SU-DHL-6 (cell line): ENCODE measurements at regions not wholly inside any gene's neighbourhood (a gene's known extent, or its start where the extent isn't known, plus 50 kb on each side); places are given as distances from the start of the nearest gene placed in this dataset.

Experiments
- H2AFZ ChIP-seq: fragments of 200-600 bp; sonication (generic); 2 replicates; pipeline ENCODE4 v1.6.1; 2014; ENCODE audit warnings: low read depth, mild to moderate bottlenecking, moderate library complexity, mixed read lengths, antibody characterized with exemption, low read length; ENCODE audit not compliant: severe bottlenecking
- H3F3A ChIP-seq: fragments of 200-600 bp; shearing (Covaris generic); 2 replicates; pipeline ENCODE4 v1.6.0; 2016; ENCODE audit warnings: antibody characterized with exemption, mild to moderate bottlenecking; ENCODE audit not compliant: insufficient read depth
- H3K27ac ChIP-seq: fragments of 200-600 bp; sonication (generic); 2 replicates; pipeline ENCODE4 v1.5.1; 2016; ENCODE audit warnings: low read depth, mild to moderate bottlenecking, low read length, moderate library complexity, mixed read lengths
- H3K27me3 ChIP-seq: fragments of 200-600 bp; sonication (generic), shearing (Covaris generic); 2 replicates; pipeline ENCODE4 v1.6.0; 2014; ENCODE audit warnings: mild to moderate bottlenecking, low read length
- H3K36me3 ChIP-seq: fragments of 200-600 bp; sonication (generic); 2 replicates; pipeline ENCODE4 v1.6.1; 2014; ENCODE audit warnings: mild to moderate bottlenecking, low read length, mixed read lengths
- H3K4me2 ChIP-seq: fragments of 300-600, 200-600 bp; shearing (Covaris generic), sonication (generic); 2 replicates; pipeline ENCODE4 v1.6.0; 2014; ENCODE audit warnings: low read length, low read depth, mild to moderate bottlenecking; ENCODE audit not compliant: poor library complexity, severe bottlenecking
- H3K4me3 ChIP-seq: fragments of 200-600 bp; sonication (generic); 2 replicates; pipeline ENCODE4 v1.5.1; 2014; ENCODE audit warnings: antibody characterized with exemption, low read length, mild to moderate bottlenecking, mixed read lengths; ENCODE audit not compliant: insufficient read depth, poor library complexity, severe bottlenecking
- H3K79me2 ChIP-seq: fragments of 200-600 bp; sonication (generic); 2 replicates; pipeline ENCODE4 v1.6.1; 2014; ENCODE audit warnings: mild to moderate bottlenecking, low read length, moderate library complexity; ENCODE audit not compliant: insufficient read depth
- H3K9ac ChIP-seq: fragments of 200-600 bp; sonication (generic); 2 replicates; pipeline ENCODE4 v1.7.0; 2014; ENCODE audit warnings: mild to moderate bottlenecking, low read length
- H3K9me2 ChIP-seq: fragments of 200-600 bp; sonication (generic); replicated peaks from 2 replicates; pipeline ENCODE4 v1.6.1; 2014; ENCODE audit warnings: low read length; ENCODE audit not compliant: insufficient read depth
- H3K9me3 ChIP-seq: fragments of 200-600 bp; sonication (generic); 2 replicates; pipeline ENCODE4 v1.6.1; 2014; ENCODE audit warnings: low read length, mixed read lengths; ENCODE audit not compliant: insufficient read depth
- H4K20me1 ChIP-seq: fragments of 200-600 bp; sonication (generic); 2 replicates; pipeline ENCODE4 v1.6.1; 2014; ENCODE audit warnings: low read depth, mild to moderate bottlenecking, antibody characterized with exemption, low read length, moderate library complexity, mixed read lengths
- CTCF ChIP-seq: fragments of 200-600 bp; sonication (generic); IDR thresholded peaks from one replicate; pipeline ENCODE4 v1.5.1; 2017; ENCODE audit warnings: antibody characterized with exemption, mild to moderate bottlenecking, low read length, moderate library complexity; ENCODE audit not compliant: insufficient read depth, poor library complexity, severe bottlenecking
- EZH2phosphoT487 ChIP-seq: fragments of 200-600 bp; sonication (generic), shearing (Covaris generic); conservative IDR thresholded peaks from 2 replicates; pipeline ENCODE4 v1.6.1; 2018; ENCODE audit warnings: mild to moderate bottlenecking, antibody characterized with exemption, low read length, moderate library complexity, mixed read lengths

DNA sequence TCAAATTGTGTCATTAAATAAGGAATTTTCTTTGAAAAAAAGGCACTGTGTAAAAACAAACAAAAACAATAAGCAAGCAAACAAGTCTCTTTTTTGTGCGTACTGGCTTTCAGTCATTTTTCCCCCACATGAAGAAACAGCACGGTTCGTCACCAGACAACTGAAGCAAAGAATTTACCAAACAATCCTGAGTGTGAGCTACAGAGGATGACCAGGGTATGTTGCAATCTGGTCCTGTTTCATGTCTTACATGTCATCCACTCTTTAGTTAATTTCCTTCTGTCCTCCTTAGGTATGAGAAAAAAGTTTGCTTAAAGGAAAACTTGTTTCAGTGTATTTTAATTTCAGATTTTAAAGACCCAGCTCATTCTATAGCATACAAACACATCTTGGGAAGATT lies 1080.7 kb upstream of the NUDT12 start:
- Histone ChIP-seq H2AFZ (no peak overlapping the region), H3K4me2 (no peak overlapping the region), H3K27me3 (no peaks in the 10 kb centered on the region), H3K36me3 (no peaks in the 10 kb centered on the region), H3F3A (no peaks in the 10 kb centered on the region), H3K27ac (no peak overlapping the region), H3K9ac (no peak overlapping the region), H3K9me2 (no peaks in the 10 kb centered on the region), H4K20me1 (no peaks in the 10 kb centered on the region), H3K9me3 (no peaks in the 10 kb centered on the region), H3K79me2 (no peaks in the 10 kb centered on the region), H3K4me3 (no peak overlapping the region)
- TF ChIP-seq EZH2phosphoT487 (no peak), CTCF (no peak)

- no peak overlapping the region for H2AFZ ChIP-seq
- no peaks in the 10 kb centered on the region for H3K36me3 ChIP-seq
- no peaks in the 10 kb centered on the region for H3F3A ChIP-seq
- no peak overlapping the region for H3K9ac ChIP-seq
- no peaks in the 10 kb centered on the region for H3K79me2 ChIP-seq
- no peaks in the 10 kb centered on the region for H3K9me3 ChIP-seq
- no peak for TF ChIP-seq CTCF
- no peak for TF ChIP-seq EZH2phosphoT487
- H4K20me1 ChIP-seq = no peaks in the 10 kb centered on the region
- H3K4me2 ChIP-seq = no peak overlapping the region
- H3K27me3 ChIP-seq = no peaks in the 10 kb centered on the region
- no peaks in the 10 kb centered on the region for H3K9me2 ChIP-seq
- H3K27ac ChIP-seq = no peak overlapping the region
- H3K4me3 ChIP-seq = no peak overlapping the region
Measured at GRCh38 chr5:104635227-104635626, 1072.6 kb upstream of the NUDT12 start.

- Histone ChIP-seq H3K36me3 (no peaks in the 10 kb centered on the region), H3K9me3 (no peaks in the 10 kb centered on the region), H2AFZ (no peak overlapping the region), H3K4me3 (no peak overlapping the region), H3K9me2 (no peaks in the 10 kb centered on the region), H3K79me2 (no peaks in the 10 kb centered on the region), H4K20me1 (no peaks in the 10 kb centered on the region), H3K4me2 (no peak overlapping the region), H3K9ac (no peak overlapping the region), H3F3A (no peaks in the 10 kb centered on the region), H3K27me3 (no peaks in the 10 kb centered on the region), H3K27ac (no peak overlapping the region)
- TF ChIP-seq CTCF (no peak), EZH2phosphoT487 (no peak)
Measured at GRCh38 chr5:104628911-104629310, 1066.3 kb upstream of the NUDT12 start.

GRCh38 chr5:104626122-104626521 lies 1063.5 kb upstream of the NUDT12 start:
- Histone ChIP-seq H3F3A (no peaks in the 10 kb centered on the region), H3K36me3 (no peaks in the 10 kb centered on the region), H3K27ac (no peak overlapping the region), H3K27me3 (no peaks in the 10 kb centered on the region), H3K9ac (no peak overlapping the region), H2AFZ (no peak overlapping the region), H3K9me3 (no peaks in the 10 kb centered on the region), H3K4me2 (no peak overlapping the region), H4K20me1 (no peaks in the 10 kb centered on the region), H3K79me2 (no peaks in the 10 kb centered on the region), H3K4me3 (no peak overlapping the region), H3K9me2 (no peaks in the 10 kb centered on the region)
- TF ChIP-seq CTCF (no peak), EZH2phosphoT487 (no peak)
